ENCODE measurements at regions not wholly inside any gene's neighbourhood (a gene's known extent, or its start where the extent isn't known, plus 50 kb on each side); places are given as distances from the start of the nearest gene placed in this dataset.

- DNase-seq (peak; percentile 13), ATAC-seq (no peak)
- H3K27me3 Mint-ChIP-seq = peaks cover 34% of the 10 kb centered on the region
- no peak for TF ChIP-seq CTCF (IDR thresholded peaks at IDR 0.05)
- ChIA-PET POLR2A (interaction anchor here (0.6 to 4.9 kb wide), 11 partner anchors 14 to 240 kb away, joined by 3 to 79 read pairs (median 4); no protein-coding TSS in a partner anchor), CTCF (interaction anchor here (0.8 to 8.2 kb wide), 7 partner anchors 23 to 785 kb away, joined by 3 to 82 read pairs (median 4); partner anchors contain the start of gene TRIM13)
- no peaks in the 10 kb centered on the region for H3K9me3 Mint-ChIP-seq
- H3K36me3 Mint-ChIP-seq (ENCODE audit: low read depth) = peaks cover 9% of the 10 kb centered on the region
- intact Hi-C loops (cut with micrococcal nuclease) = loop anchor here (10.0 kb wide), 1 partner anchor 238 kb away; no protein-coding TSS in a partner anchor
- peaks cover 59% of the 10 kb centered on the region for H3K4me1 Mint-ChIP-seq (ENCODE audit: low read depth)
- peak overlapping the region; percentile 85 for H3K27ac Mint-ChIP-seq
- peak overlapping the region; percentile 80 for H3K4me3 Mint-ChIP-seq
Observed at GRCh38 chr13:50126263-50126992, 111.2 kb downstream of the KCNRG start.

GRCh38 chr13:50126993-50127725 lies 111.9 kb downstream of the KCNRG start:
- no peak for TF ChIP-seq CTCF (IDR thresholded peaks at IDR 0.05)

GRCh38 chr13:50127726-50128291 lies 112.6 kb downstream of the KCNRG start:
- H3K36me3 Mint-ChIP-seq (ENCODE audit: low read depth) = peaks cover 7% of the 10 kb centered on the region
- no peak for TF ChIP-seq CTCF (IDR thresholded peaks at IDR 0.05)
- no peaks in the 10 kb centered on the region for H3K9me3 Mint-ChIP-seq
- ChIA-PET CTCF (interaction anchor here (1.0 to 8.2 kb wide), 3 partner anchors 45 to 131 kb away, joined by 3 to 82 read pairs (median 9); partner anchors contain the start of gene TRIM13), POLR2A (interaction anchor here (0.6 to 4.9 kb wide), 5 partner anchors 20 to 475 kb away, joined by 3 to 79 read pairs (median 3); no protein-coding TSS in a partner anchor)
- intact Hi-C loops (cut with micrococcal nuclease) = loop anchor here (10.0 kb wide), 1 partner anchor 237 kb away; no protein-coding TSS in a partner anchor
- no peak overlapping the region for H3K4me3 Mint-ChIP-seq
- ATAC-seq (no peak), DNase-seq (peak; percentile 4)
- H3K4me1 Mint-ChIP-seq (ENCODE audit: low read depth) = peaks cover 59% of the 10 kb centered on the region
- peaks cover 47% of the 10 kb centered on the region for H3K27me3 Mint-ChIP-seq
- no peak overlapping the region for H3K27ac Mint-ChIP-seq

More at GRCh38 chr13:50126993-50127725, 111.9 kb downstream of the KCNRG start:
- H3K9me3 Mint-ChIP-seq = no peaks in the 10 kb centered on the region
- H3K4me1 Mint-ChIP-seq (ENCODE audit: low read depth) = peaks cover 59% of the 10 kb centered on the region
- CTCF ChIA-PET = interaction anchor here (0.8 to 8.2 kb wide), 5 partner anchors 23 to 292 kb away, joined by 3 to 82 read pairs (median 5); partner anchors contain the start of gene TRIM13
- POLR2A ChIA-PET = interaction anchor here (0.6 to 4.9 kb wide), 10 partner anchors 19 to 476 kb away, joined by 3 to 79 read pairs (median 3); no protein-coding TSS in a partner anchor
- intact Hi-C loops (cut with micrococcal nuclease) = loop anchor here (10.0 kb wide), 1 partner anchor 238 kb away; no protein-coding TSS in a partner anchor
- ATAC-seq = no peak
- peaks cover 9% of the 10 kb centered on the region for H3K36me3 Mint-ChIP-seq (ENCODE audit: low read depth)
- peak overlapping the region; percentile 80 for H3K4me3 Mint-ChIP-seq
- peaks cover 40% of the 10 kb centered on the region for H3K27me3 Mint-ChIP-seq
- H3K27ac Mint-ChIP-seq = peak overlapping the region; percentile 85
- peak; percentile 72 for DNase-seq

- Mint-ChIP-seq H3K36me3 (ENCODE audit: low read depth) (peaks cover 7% of the 10 kb centered on the region), H3K9me3 (no peaks in the 10 kb centered on the region), H3K27me3 (peaks cover 48% of the 10 kb centered on the region), H3K4me3 (no peak overlapping the region), H3K4me1 (ENCODE audit: low read depth) (peaks cover 55% of the 10 kb centered on the region), H3K27ac (no peak overlapping the region)
- intact Hi-C loops (cut with micrococcal nuclease) = loop anchor here (10.0 kb wide), 1 partner anchor 236 kb away; no protein-coding TSS in a partner anchor
- no peak for ATAC-seq
- peak; percentile 26 for DNase-seq
- POLR2A ChIA-PET = interaction anchor here (1.0 to 1.5 kb wide), 3 partner anchors 10 to 21 kb away, joined by 3 to 7 read pairs (median 3); no protein-coding TSS in a partner anchor
- CTCF ChIA-PET = interaction anchor here (1.0 to 8.2 kb wide), 3 partner anchors 16 to 90 kb away, joined by 3 to 82 read pairs (median 3); no protein-coding TSS in a partner anchor
- TF ChIP-seq CTCF (IDR thresholded peaks at IDR 0.05) = no peak
Observed at GRCh38 chr13:50128428-50128931, 113.2 kb downstream of the KCNRG start.
